K562 (cell line): ENCODE measurements at regions not wholly inside any gene's neighbourhood (a gene's known extent, or its start where the extent isn't known, plus 50 kb on each side); places are given as distances from the start of the nearest gene placed in this dataset.

Source experiments
- DMBX1 ChIP-seq: fragments of 250-450 bp; sonication (Bioruptor Pico); IDR thresholded peaks from 2 replicates; pipeline ENCODE4 v1.8.0; 2022; ENCODE audit warnings: inconsistent platforms, mild to moderate bottlenecking, moderate library complexity, borderline replicate concordance
- FOS ChIP-seq: IDR thresholded peaks from 3 replicates; pipeline ENCODE4 v1.6.1; 2011; ENCODE audit not compliant: insufficient read length; ENCODE audit errors: extremely low read depth
- HDGF ChIP-seq: fragments of 450-650 bp; IDR thresholded peaks from 2 replicates; pipeline ENCODE4 v1.6.1; 2016
- NRF1 ChIP-seq, 2 experiments: fragments of 450-650 bp; IDR thresholded peaks in 1 of 2; conservative IDR thresholded peaks in 1 of 2; 2 replicates each; pipeline ENCODE4 v1.6.1; 2014; ENCODE audit warnings: mild to moderate bottlenecking in 2 of 2
- RB1 ChIP-seq: fragments of 450-650 bp; IDR thresholded peaks from 2 replicates; pipeline ENCODE4 v1.6.1; 2017; ENCODE audit warnings: low read depth, mild to moderate bottlenecking
- TARDBP ChIP-seq: fragments of 450-650 bp; IDR thresholded peaks from 2 replicates; pipeline ENCODE4 v1.6.1; 2016
- XRCC3 ChIP-seq: fragments of 450-650 bp; IDR thresholded peaks from 2 replicates; pipeline ENCODE4 v1.6.1; 2017; ENCODE audit warnings: mild to moderate bottlenecking, moderate library complexity
- TF ChIP-seq, protein P1 (sequence below), 3 experiments: fragments of 200-800 bp in 1 of 3; fragments of 250-450 bp in 1 of 3; fragments of 450-650 bp in 1 of 3; sonication (Bioruptor Pico) in 1 of 3; sonication (Bioruptor generic) in 1 of 3; formaldehyde crosslinking in 1 of 3; IDR thresholded peaks; 2 replicates each; pipeline versions ENCODE4 v1.6.1 to v1.8.0; 2016 to 2022; ENCODE audit warnings: mild to moderate bottlenecking in 2 of 3, missing genetic modification characterization in 2 of 3, missing compliant biosample characterization in 1 of 3, moderate library complexity in 1 of 3
- TF ChIP-seq, protein P2 (sequence below), 2 experiments: IDR thresholded peaks in 1 of 2; conservative IDR thresholded peaks in 1 of 2; 2 replicates each; pipeline ENCODE4 v1.6.1; 2016; ENCODE audit warnings: low read depth in 2 of 2, mild to moderate bottlenecking in 1 of 2, missing compliant biosample characterization in 1 of 2, missing genetic modification characterization in 1 of 2, moderate library complexity in 1 of 2
- TF ChIP-seq, protein P3 (sequence below): sonication (generic); formaldehyde crosslinking; IDR thresholded peaks from 2 replicates; pipeline ENCODE4 v1.9.0; 2022; ENCODE audit warnings: mild to moderate bottlenecking, missing genetic modification reagents
- TF ChIP-seq, protein P4 (sequence below): fragments of 450-650 bp; IDR thresholded peaks from 2 replicates; pipeline ENCODE4 v1.6.1; 2018; ENCODE audit warnings: mild to moderate bottlenecking, low read depth; ENCODE audit not compliant: partially characterized antibody

DNA sequence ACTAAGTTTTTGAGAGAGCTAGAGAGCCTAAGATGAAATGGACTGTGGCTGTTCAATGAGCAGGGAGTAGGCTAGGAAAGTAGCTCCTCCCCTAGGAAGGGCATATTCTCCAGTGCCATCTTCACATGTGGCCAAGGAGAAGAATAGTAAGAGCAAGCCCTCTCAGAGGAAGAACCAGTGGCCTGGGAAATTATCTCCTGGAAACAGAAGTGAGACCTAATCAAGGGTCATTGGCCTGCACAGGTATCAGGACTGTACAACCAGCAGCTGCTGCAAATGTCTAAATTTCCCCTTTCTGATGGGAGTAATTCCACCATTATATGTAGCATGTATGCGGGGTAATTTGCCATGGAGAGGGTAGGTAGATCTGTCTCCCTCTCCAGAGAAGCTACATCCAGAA lies 334.8 kb upstream of the RASGEF1B start (continued):
- TF ChIP-seq, protein P1, sequence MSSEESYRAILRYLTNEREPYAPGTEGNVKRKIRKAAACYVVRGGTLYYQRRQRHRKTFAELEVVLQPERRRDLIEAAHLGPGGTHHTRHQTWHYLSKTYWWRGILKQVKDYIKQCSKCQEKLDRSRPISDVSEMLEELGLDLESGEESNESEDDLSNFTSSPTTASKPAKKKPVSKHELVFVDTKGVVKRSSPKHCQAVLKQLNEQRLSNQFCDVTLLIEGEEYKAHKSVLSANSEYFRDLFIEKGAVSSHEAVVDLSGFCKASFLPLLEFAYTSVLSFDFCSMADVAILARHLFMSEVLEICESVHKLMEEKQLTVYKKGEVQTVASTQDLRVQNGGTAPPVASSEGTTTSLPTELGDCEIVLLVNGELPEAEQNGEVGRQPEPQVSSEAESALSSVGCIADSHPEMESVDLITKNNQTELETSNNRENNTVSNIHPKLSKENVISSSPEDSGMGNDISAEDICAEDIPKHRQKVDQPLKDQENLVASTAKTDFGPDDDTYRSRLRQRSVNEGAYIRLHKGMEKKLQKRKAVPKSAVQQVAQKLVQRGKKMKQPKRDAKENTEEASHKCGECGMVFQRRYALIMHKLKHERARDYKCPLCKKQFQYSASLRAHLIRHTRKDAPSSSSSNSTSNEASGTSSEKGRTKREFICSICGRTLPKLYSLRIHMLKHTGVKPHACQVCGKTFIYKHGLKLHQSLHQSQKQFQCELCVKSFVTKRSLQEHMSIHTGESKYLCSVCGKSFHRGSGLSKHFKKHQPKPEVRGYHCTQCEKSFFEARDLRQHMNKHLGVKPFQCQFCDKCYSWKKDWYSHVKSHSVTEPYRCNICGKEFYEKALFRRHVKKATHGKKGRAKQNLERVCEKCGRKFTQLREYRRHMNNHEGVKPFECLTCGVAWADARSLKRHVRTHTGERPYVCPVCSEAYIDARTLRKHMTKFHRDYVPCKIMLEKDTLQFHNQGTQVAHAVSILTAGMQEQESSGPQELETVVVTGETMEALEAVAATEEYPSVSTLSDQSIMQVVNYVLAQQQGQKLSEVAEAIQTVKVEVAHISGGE (CRISPR knock-in tag; IDR thresholded peaks at IDR 0.05): no peak
- TF ChIP-seq XRCC3: no peak
- TF ChIP-seq FOS: no peak
- TF ChIP-seq, protein P2, sequence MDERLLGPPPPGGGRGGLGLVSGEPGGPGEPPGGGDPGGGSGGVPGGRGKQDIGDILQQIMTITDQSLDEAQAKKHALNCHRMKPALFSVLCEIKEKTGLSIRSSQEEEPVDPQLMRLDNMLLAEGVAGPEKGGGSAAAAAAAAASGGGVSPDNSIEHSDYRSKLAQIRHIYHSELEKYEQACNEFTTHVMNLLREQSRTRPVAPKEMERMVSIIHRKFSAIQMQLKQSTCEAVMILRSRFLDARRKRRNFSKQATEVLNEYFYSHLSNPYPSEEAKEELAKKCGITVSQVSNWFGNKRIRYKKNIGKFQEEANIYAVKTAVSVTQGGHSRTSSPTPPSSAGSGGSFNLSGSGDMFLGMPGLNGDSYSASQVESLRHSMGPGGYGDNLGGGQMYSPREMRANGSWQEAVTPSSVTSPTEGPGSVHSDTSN (CRISPR knock-in tag; IDR thresholded peaks at IDR 0.05; ENCODE audit: low read depth): no peak
- TF ChIP-seq, protein P2 (tag; conservative IDR thresholded peaks at IDR 0.05; ENCODE audit: low read depth): no peak
- no peak for TF ChIP-seq TARDBP
- no peak for TF ChIP-seq DMBX1 (CRISPR knock-in tag)
- TF ChIP-seq, protein P3, sequence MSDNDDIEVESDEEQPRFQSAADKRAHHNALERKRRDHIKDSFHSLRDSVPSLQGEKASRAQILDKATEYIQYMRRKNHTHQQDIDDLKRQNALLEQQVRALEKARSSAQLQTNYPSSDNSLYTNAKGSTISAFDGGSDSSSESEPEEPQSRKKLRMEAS (CRISPR knock-in tag): no peak
- TF ChIP-seq HDGF: no peak
- no peak for TF ChIP-seq RB1
- TF ChIP-seq NRF1 (conservative IDR thresholded peaks at IDR 0.05 in 1 of 2, IDR thresholded peaks at IDR 0.05 in 1 of 2): no peak
- TF ChIP-seq, protein P4, sequence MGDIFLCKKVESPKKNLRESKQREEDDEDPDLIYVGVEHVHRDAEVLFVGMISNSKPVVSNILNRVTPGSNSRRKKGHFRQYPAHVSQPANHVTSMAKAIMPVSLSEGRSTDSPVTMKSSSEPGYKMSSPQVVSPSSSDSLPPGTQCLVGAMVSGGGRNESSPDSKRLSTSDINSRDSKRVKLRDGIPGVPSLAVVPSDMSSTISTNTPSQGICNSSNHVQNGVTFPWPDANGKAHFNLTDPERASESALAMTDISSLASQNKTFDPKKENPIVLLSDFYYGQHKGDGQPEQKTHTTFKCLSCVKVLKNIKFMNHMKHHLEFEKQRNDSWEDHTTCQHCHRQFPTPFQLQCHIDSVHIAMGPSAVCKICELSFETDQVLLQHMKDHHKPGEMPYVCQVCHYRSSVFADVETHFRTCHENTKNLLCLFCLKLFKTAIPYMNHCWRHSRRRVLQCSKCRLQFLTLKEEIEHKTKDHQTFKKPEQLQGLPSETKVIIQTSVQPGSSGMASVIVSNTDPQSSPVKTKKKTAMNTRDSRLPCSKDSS: no peak
